NT2/D1 (cell line): ENCODE measurements at regions not wholly inside any gene's neighbourhood (a gene's known extent, or its start where the extent isn't known, plus 50 kb on each side); places are given as distances from the start of the nearest gene placed in this dataset.

Source experiments
- DNase-seq: peaks from one replicate; pipeline ENCODE4 v3.0.0-alpha.2; 2011; ENCODE audit warnings: low read depth, low spot score
- H3K27me3 ChIP-seq: 2 replicates; pipeline ENCODE4 v1.6.0; 2011; ENCODE audit warnings: mild to moderate bottlenecking; ENCODE audit not compliant: insufficient read length, insufficient read depth
- H3K36me3 ChIP-seq: 2 replicates; pipeline ENCODE4 v1.6.1; 2011; ENCODE audit warnings: mild to moderate bottlenecking, low read length, mixed read lengths; ENCODE audit not compliant: insufficient read depth, insufficient read length
- H3K4me1 ChIP-seq: 2 replicates; pipeline ENCODE4 v1.5.1; 2011; ENCODE audit not compliant: insufficient read depth, insufficient read length
- H3K4me3 ChIP-seq: 2 replicates; pipeline ENCODE4 v1.5.1; 2011; ENCODE audit warnings: low read depth; ENCODE audit not compliant: insufficient read length
- H3K9ac ChIP-seq: 2 replicates; pipeline ENCODE4 v1.6.0; 2011; ENCODE audit warnings: low read depth; ENCODE audit not compliant: insufficient read length
- H3K9me3 ChIP-seq: 2 replicates; pipeline ENCODE4 v1.5.1; 2011; ENCODE audit warnings: mild to moderate bottlenecking, low read length; ENCODE audit not compliant: insufficient read depth
- SUZ12 ChIP-seq: IDR thresholded peaks from 2 replicates; pipeline ENCODE4 v1.6.1; 2011; ENCODE audit not compliant: insufficient read length, insufficient read depth; ENCODE audit errors: extremely low read depth
- YY1 ChIP-seq: IDR thresholded peaks from 2 replicates; pipeline ENCODE4 v1.6.1; 2011; ENCODE audit not compliant: insufficient read length, insufficient read depth
- ZNF274 ChIP-seq: IDR thresholded peaks from 2 replicates; pipeline ENCODE4 v1.6.1; 2011; ENCODE audit warnings: mild to moderate bottlenecking, low read depth, low read length

DNA sequence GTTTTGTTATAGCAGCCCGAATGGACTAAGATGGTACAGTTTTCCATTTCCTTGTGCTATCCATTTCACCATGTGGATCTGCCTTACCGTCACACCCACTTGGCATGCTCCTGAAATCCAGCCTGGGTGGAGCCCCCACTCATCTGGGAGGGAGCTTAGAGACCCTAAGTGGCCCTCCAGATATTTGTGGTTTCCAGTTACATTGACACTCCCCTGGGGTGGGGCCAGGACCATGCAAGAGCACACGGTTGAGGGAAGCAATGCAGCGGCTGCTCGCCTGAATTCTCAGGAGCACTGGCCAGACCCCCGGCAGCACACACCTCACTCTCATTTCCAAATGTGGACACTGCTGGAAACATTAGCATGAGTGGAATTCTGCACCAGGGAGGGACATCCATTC, 231.1 kb downstream of the UTP18 start:
- no peaks in the 10 kb centered on the region for H3K36me3 ChIP-seq
- no peak for DNase-seq
- H3K27me3 ChIP-seq = no peaks in the 10 kb centered on the region
- H3K4me3 ChIP-seq = no peak overlapping the region
- no peak overlapping the region for H3K9ac ChIP-seq
- H3K4me1 ChIP-seq = no peaks in the 10 kb centered on the region
- no peak for TF ChIP-seq SUZ12
- TF ChIP-seq YY1 = no peak
- no peak for TF ChIP-seq ZNF274
- no peaks in the 10 kb centered on the region for H3K9me3 ChIP-seq

DNA sequence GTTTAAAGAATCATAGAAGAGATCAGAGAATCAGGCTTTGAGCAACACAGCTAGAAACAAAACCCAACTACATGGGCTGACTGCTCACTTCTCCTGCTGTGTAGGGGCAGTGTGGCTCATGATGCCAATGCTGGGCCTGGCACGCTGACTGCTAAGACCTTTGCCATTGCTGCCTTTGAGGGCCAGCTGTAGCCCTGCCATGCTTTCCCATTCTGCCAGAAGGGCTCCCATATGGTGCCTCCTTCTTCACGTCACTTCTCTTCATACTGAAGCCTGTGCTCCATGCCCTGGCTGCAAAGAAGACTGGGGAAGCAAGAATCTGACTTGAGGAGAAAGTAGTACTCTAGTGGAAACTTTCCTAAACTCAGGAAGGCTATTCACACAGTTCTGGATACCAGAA, 232.9 kb downstream of the UTP18 start:
- Histone ChIP-seq H3K4me1 (no peaks in the 10 kb centered on the region), H3K9ac (no peak overlapping the region), H3K36me3 (no peaks in the 10 kb centered on the region), H3K27me3 (no peaks in the 10 kb centered on the region), H3K9me3 (no peaks in the 10 kb centered on the region), H3K4me3 (no peak overlapping the region)
- DNase-seq = no peak
- no peak for TF ChIP-seq SUZ12
- no peak for TF ChIP-seq YY1
- TF ChIP-seq ZNF274 = no peak

DNA sequence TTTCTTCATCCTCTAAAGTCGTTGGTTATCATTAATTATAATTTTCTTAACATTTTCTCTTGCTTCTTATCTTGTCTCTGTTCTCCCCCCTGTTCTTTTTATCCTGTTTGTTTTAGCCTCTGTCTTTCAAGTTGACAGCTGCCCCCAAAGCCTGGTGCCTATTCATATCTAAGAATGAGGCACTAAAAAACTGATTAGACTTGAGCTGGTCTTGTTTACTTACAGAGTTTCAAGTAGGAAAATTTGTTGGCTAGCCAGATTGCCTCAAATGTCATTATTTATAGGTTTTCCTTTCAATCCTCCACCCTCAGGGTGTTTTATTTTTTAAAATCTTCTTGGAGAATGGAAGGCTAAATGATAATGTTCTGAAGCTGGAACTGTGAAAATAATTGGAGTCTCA, 236.0 kb downstream of the UTP18 start:
- H3K4me3 ChIP-seq = no peak overlapping the region
- H3K9me3 ChIP-seq = no peaks in the 10 kb centered on the region
- no peak for DNase-seq
- H3K9ac ChIP-seq = no peak overlapping the region
- H3K4me1 ChIP-seq = no peaks in the 10 kb centered on the region
- H3K36me3 ChIP-seq = no peaks in the 10 kb centered on the region
- H3K27me3 ChIP-seq = no peaks in the 10 kb centered on the region
- TF ChIP-seq SUZ12 = no peak
- no peak for TF ChIP-seq YY1
- no peak for TF ChIP-seq ZNF274

DNA sequence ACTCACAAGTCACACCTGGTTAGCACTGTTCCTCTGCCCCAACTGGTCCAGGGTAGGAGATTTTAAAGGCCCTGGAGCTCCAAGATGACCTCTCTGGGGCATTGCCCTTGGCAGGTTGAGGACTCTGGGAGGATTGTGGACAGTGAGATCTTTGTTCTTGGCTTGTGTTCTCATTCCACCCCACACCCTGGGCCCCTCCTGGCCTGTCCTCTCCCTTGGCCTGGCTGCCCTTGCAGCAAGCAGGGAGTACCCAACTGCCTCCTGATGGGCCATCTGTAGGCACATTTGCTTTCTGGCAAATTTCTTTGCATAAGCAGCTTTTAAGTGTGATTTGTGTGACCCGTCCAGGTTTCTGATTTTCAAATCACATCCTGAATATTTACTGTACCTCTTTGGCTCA, 239.6 kb downstream of the UTP18 start:
- H3K4me3 ChIP-seq = no peak overlapping the region
- no peaks in the 10 kb centered on the region for H3K4me1 ChIP-seq
- TF ChIP-seq YY1 = no peak
- TF ChIP-seq ZNF274 = no peak
- no peak for TF ChIP-seq SUZ12
- no peaks in the 10 kb centered on the region for H3K9me3 ChIP-seq
- H3K36me3 ChIP-seq = no peaks in the 10 kb centered on the region
- H3K27me3 ChIP-seq = no peaks in the 10 kb centered on the region
- no peak overlapping the region for H3K9ac ChIP-seq
- no peak for DNase-seq

DNA sequence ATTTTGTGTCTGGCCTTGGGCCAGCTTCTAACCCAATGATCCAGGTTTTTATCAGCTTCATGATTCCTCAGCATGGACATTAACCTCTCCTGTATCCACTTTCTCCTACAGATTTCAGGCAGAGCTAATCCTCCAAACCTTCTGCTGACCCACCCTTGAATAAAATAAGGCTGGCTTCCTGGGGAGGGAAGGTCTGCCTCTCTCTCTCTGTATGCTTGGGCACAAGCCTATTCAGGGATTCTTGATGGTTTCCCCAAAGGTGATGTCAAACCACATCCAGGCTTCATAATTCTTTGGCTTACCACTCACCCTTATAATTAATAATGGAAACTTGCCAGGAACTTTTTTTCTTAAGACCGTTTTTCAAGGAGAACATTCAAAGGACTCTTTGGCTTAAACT, 240.1 kb downstream of the UTP18 start:
- TF ChIP-seq SUZ12 (no peak), ZNF274 (no peak), YY1 (no peak)
- no peaks in the 10 kb centered on the region for H3K27me3 ChIP-seq
- H3K4me1 ChIP-seq = no peaks in the 10 kb centered on the region
- no peaks in the 10 kb centered on the region for H3K9me3 ChIP-seq
- DNase-seq = no peak
- no peak overlapping the region for H3K4me3 ChIP-seq
- no peak overlapping the region for H3K9ac ChIP-seq
- H3K36me3 ChIP-seq = no peaks in the 10 kb centered on the region

DNA sequence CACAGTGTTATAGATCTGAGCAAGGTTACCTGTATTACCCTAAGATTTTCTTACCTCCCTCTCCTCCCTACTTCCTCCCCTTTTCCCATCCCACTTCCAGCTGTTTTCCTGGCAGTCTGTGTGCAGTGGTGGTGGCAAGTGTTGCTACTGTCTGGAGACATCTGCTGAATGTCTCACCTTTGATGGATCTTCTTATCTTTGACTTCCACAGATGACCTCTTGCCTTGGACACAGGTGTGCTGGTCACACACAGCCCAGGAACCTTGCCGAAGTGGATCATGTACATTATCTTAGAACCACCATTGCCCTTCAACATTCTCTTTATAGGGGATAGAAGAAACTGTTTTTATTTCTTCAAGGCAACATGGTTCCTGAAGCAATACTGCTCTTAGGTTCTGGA, 245.1 kb downstream of the UTP18 start:
- H3K36me3 ChIP-seq = no peaks in the 10 kb centered on the region
- no peak for DNase-seq
- no peak overlapping the region for H3K4me3 ChIP-seq
- TF ChIP-seq SUZ12 = no peak
- no peak for TF ChIP-seq YY1
- TF ChIP-seq ZNF274 = no peak
- no peak overlapping the region for H3K9ac ChIP-seq
- no peaks in the 10 kb centered on the region for H3K9me3 ChIP-seq
- H3K4me1 ChIP-seq = no peaks in the 10 kb centered on the region
- no peaks in the 10 kb centered on the region for H3K27me3 ChIP-seq

DNA sequence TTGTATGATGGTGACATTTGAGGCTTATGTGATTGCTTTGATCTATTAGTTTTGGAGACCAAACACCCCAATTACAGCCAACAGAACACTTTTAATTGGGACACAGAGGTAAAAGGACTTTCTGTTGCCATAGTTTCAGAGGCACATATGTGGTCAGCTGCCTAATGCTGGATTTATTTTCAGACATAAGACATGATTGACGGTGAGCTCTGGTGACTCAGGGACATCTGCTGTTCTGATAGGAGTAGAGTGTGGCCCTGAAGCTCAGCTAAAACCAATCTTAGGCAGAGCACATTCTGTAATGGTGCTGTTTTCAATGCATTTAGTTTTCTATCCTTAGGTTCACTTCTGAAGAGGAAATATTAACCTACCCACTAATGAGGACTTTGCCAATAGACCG, 247.1 kb downstream of the UTP18 start:
- no peaks in the 10 kb centered on the region for H3K4me1 ChIP-seq
- no peaks in the 10 kb centered on the region for H3K9me3 ChIP-seq
- TF ChIP-seq ZNF274 = no peak
- TF ChIP-seq SUZ12 = no peak
- no peak for TF ChIP-seq YY1
- no peak overlapping the region for H3K9ac ChIP-seq
- H3K27me3 ChIP-seq = no peaks in the 10 kb centered on the region
- no peak for DNase-seq
- no peaks in the 10 kb centered on the region for H3K36me3 ChIP-seq
- no peak overlapping the region for H3K4me3 ChIP-seq

DNA sequence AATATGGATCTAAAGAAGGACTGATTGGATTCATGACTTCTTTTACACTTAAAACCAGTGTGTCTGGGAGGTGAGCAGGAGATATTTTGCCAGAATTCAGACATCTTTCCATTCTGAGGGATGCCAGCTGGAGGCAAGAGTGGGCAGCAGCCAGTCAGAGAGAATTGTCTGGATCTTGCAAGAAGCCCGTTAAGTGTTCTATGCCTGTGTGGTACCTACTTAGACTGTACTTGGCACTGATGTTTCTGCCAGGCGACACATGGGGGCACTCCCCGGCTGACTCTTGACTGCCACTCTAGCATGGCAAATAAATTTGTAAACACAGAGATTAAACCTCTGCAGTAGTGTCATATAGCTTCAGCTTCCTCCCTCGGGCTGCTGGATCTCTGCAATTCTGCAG, 247.7 kb downstream of the UTP18 start:
- H3K9me3 ChIP-seq = no peaks in the 10 kb centered on the region
- no peak for DNase-seq
- no peaks in the 10 kb centered on the region for H3K4me1 ChIP-seq
- no peaks in the 10 kb centered on the region for H3K36me3 ChIP-seq
- no peaks in the 10 kb centered on the region for H3K27me3 ChIP-seq
- no peak overlapping the region for H3K9ac ChIP-seq
- TF ChIP-seq YY1 (no peak), SUZ12 (no peak), ZNF274 (no peak)
- no peak overlapping the region for H3K4me3 ChIP-seq
